Kidney tubule cell (primary cell): ENCODE measurements at regions not wholly inside any gene's neighbourhood (a gene's known extent, or its start where the extent isn't known, plus 50 kb on each side); places are given as distances from the start of the nearest gene placed in this dataset.

Experiments used
- DNase-seq: peaks from one replicate; pipeline ENCODE4 v3.0.0-alpha.2; 2018; ENCODE audit warnings: low spot score

- peak; percentile 83 for DNase-seq
Observed at GRCh38 chr14:65281991-65282895, 130.3 kb upstream of the FUT8 start.

GRCh38 chr14:65282896-65283253, 129.7 kb upstream of the FUT8 start:
- DNase-seq = no peak

- no peak for DNase-seq
Observed at GRCh38 chr14:65286443-65286842, 126.1 kb upstream of the FUT8 start.

- no peak for DNase-seq
Observed at GRCh38 chr14:65287264-65288131, 125.0 kb upstream of the FUT8 start.

GRCh38 chr14:65290830-65291229, 121.7 kb upstream of the FUT8 start:
- DNase-seq = peak; percentile 88

GRCh38 chr14:65291531-65291930, 121.0 kb upstream of the FUT8 start:
- DNase-seq = no peak

- no peak for DNase-seq
Observed at GRCh38 chr14:65294816-65295215, 117.7 kb upstream of the FUT8 start.

GRCh38 chr14:65296402-65296801, 116.1 kb upstream of the FUT8 start:
- no peak for DNase-seq

GRCh38 chr14:65296876-65297275, 115.7 kb upstream of the FUT8 start:
- DNase-seq = no peak

GRCh38 chr14:65297744-65298143, 114.8 kb upstream of the FUT8 start:
- DNase-seq = no peak

GRCh38 chr14:65299826-65300225, 112.7 kb upstream of the FUT8 start:
- DNase-seq = no peak

GRCh38 chr14:65301862-65302539, 110.5 kb upstream of the FUT8 start:
- no peak for DNase-seq

GRCh38 chr14:65302571-65303189, 109.8 kb upstream of the FUT8 start:
- peak; percentile 50 for DNase-seq

GRCh38 chr14:65303190-65303898, 109.2 kb upstream of the FUT8 start:
- DNase-seq = peak; percentile 76

- DNase-seq = no peak
Observed at GRCh38 chr14:65303899-65304222, 108.7 kb upstream of the FUT8 start.

- DNase-seq = no peak
Observed at GRCh38 chr14:65304239-65304638, 108.3 kb upstream of the FUT8 start.

GRCh38 chr14:65304963-65305362, 107.6 kb upstream of the FUT8 start:
- no peak for DNase-seq

GRCh38 chr14:65308536-65308935, 104.0 kb upstream of the FUT8 start:
- no peak for DNase-seq

GRCh38 chr14:65310568-65310967, 102.0 kb upstream of the FUT8 start:
- no peak for DNase-seq

- DNase-seq = no peak
Observed at GRCh38 chr14:65312859-65313258, 99.7 kb upstream of the FUT8 start.
